CD4-positive, alpha-beta T cell (primary cell): ENCODE measurements at regions not wholly inside any gene's neighbourhood (a gene's known extent, or its start where the extent isn't known, plus 50 kb on each side); places are given as distances from the start of the nearest gene placed in this dataset.

Experiments used
- ATAC-seq: fragments of 200-7000 bp; cut with Tn5 transposase; one replicate; pipeline ENCODE4 v1.10.0; 2022; ENCODE audit warnings: mild to moderate bottlenecking; ENCODE audit not compliant: poor library complexity
- CTCF ChIA-PET: fragments of 350-600 bp; sonication (Branson Sonifier 250); formaldehyde crosslinking; loops from one replicate; lab custom pipeline; 2021; ENCODE audit warnings: antibody characterized with exemption, inconsistent platforms; lab: Charles Lee
- POLR2A ChIA-PET: fragments of 350-600 bp; sonication (Branson Sonifier 250); formaldehyde crosslinking; loops from one replicate; lab custom pipeline; 2021; ENCODE audit warnings: antibody characterized with exemption, inconsistent platforms; lab: Charles Lee
- DNase-seq, 14 experiments: peaks; one replicate each; pipeline ENCODE4 v3.0.0-alpha.2; 2013 to 2020; ENCODE audit warnings: mixed read lengths in 2 of 14
- H3K27ac ChIP-seq, 2 donors: one replicate each; pipeline versions ENCODE4 v1.5.1 to v1.7.0; 2013; ENCODE audit warnings: low read length in 2 of 2, low read depth in 1 of 2, mild to moderate bottlenecking in 1 of 2
- H3K27me3 ChIP-seq, 2 experiments: 1 replicate in 1 of 2; 2 replicates in 1 of 2; pipeline versions ENCODE4 v1.6.1 to v1.7.0; 2013; ENCODE audit warnings: low read length in 2 of 2, control low read depth in 1 of 2, mild to moderate bottlenecking in 1 of 2, moderate library complexity in 1 of 2; ENCODE audit not compliant: insufficient read depth in 2 of 2, control insufficient read depth in 1 of 2
- H3K36me3 ChIP-seq: one replicate; pipeline ENCODE4 v1.6.1; 2013; ENCODE audit warnings: low read length, control low read depth; ENCODE audit not compliant: insufficient read depth
- H3K4me1 ChIP-seq: one replicate; pipeline ENCODE4 v1.6.1; 2013; ENCODE audit warnings: low read length, control low read depth; ENCODE audit not compliant: insufficient read depth
- H3K4me3 ChIP-seq: one replicate; pipeline ENCODE4 v1.5.1; 2013; ENCODE audit warnings: mild to moderate bottlenecking, low read length, moderate library complexity
- H3K9me3 ChIP-seq, 2 experiments: 1 replicate in 1 of 2; 2 replicates in 1 of 2; pipeline versions ENCODE4 v1.6.1 to v1.7.0; 2013; ENCODE audit warnings: low read length in 2 of 2, mild to moderate bottlenecking in 2 of 2, control low read depth in 1 of 2, moderate library complexity in 1 of 2; ENCODE audit not compliant: control insufficient read depth in 1 of 2, insufficient read depth in 1 of 2
- H3K27ac Mint-ChIP-seq: one replicate; pipeline ENCODE4 v1.8.0; 2020; ENCODE audit warnings: mixed read lengths
- H3K27me3 Mint-ChIP-seq: one replicate; pipeline ENCODE4 v1.8.0; 2021; ENCODE audit warnings: mixed read lengths
- H3K36me3 Mint-ChIP-seq: one replicate; pipeline ENCODE4 v1.8.0; 2021; ENCODE audit warnings: low read depth, mixed read lengths
- H3K4me1 Mint-ChIP-seq: one replicate; pipeline ENCODE4 v1.8.0; 2021; ENCODE audit warnings: low read depth, mixed read lengths
- H3K4me3 Mint-ChIP-seq: one replicate; pipeline ENCODE4 v1.8.0; 2020; ENCODE audit warnings: mild to moderate bottlenecking, mixed read lengths
- H3K9me3 Mint-ChIP-seq: one replicate; pipeline ENCODE4 v1.8.0; 2020; ENCODE audit warnings: mixed read lengths
- CTCF ChIP-seq: fragments of 200-600 bp; IDR thresholded peaks from one replicate; pipeline ENCODE4 v1.8.0; 2022; ENCODE audit warnings: antibody characterized with exemption, mild to moderate bottlenecking
- intact Hi-C, 2 experiments: fragments of 100-400 bp; cut with DNase I in 1 of 2; cut with micrococcal nuclease in 1 of 2; formaldehyde crosslinking; loops; one replicate each; pipeline versions ENCODE4 v1.15.1 to v1.9.0; 2023 to 2025; cut with DNase I, micrococcal nuclease

DNA sequence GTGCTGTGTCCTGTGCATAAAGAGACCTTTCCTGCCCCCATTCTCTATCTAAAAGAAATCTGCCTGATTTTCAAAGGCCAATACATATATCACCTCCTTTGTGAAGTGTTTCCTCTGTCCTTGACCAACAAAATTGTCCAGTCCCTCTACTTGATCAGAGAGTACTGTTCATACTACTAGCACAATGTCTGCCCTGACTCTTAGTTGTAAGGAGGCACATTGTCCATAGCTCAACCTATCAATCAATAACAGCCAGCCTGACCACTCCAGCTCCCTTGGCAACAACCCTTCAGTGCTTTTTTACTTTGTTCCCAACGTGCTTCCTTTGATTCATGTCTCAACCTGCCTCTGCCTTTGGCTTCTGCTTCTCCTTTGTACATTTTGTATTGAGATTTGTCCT is 398.9 kb downstream of the TRIB2 start:
- Histone ChIP-seq H3K4me3 (no peak overlapping the region), H3K9me3 (no peaks in the 10 kb centered on the region), H3K27me3 (no peaks in the 10 kb centered on the region), H3K27ac (no peak overlapping the region), H3K36me3 (no peaks in the 10 kb centered on the region), H3K4me1 (no peaks in the 10 kb centered on the region)
- no peak overlapping the region for H3K27ac Mint-ChIP-seq
- no peak overlapping the region for H3K4me3 Mint-ChIP-seq
- DNase-seq (no peak), ATAC-seq (no peak)
- intact Hi-C loops: no loop called here
- CTCF ChIA-PET: no interaction called here
- TF ChIP-seq CTCF: no peak
- POLR2A ChIA-PET: no interaction called here
- no peaks in the 10 kb centered on the region for H3K9me3 Mint-ChIP-seq
- H3K36me3 Mint-ChIP-seq: no peaks in the 10 kb centered on the region
- H3K27me3 Mint-ChIP-seq: peaks cover 13% of the 10 kb centered on the region
- H3K4me1 Mint-ChIP-seq: no peaks in the 10 kb centered on the region

GRCh38 chr2:13121096-13121495 is 404.4 kb downstream of the TRIB2 start:
- Histone ChIP-seq H3K27me3 (peaks cover 0 to 3% of the 10 kb centered on the region in 2 experiments), H3K36me3 (no peaks in the 10 kb centered on the region), H3K4me3 (no peak overlapping the region), H3K27ac (no peak overlapping the region), H3K9me3 (no peaks in the 10 kb centered on the region), H3K4me1 (no peaks in the 10 kb centered on the region)
- H3K9me3 Mint-ChIP-seq: no peaks in the 10 kb centered on the region
- H3K27ac Mint-ChIP-seq: no peak overlapping the region
- CTCF ChIA-PET: no interaction called here
- intact Hi-C loops: no loop called here
- no peaks in the 10 kb centered on the region for H3K4me1 Mint-ChIP-seq
- POLR2A ChIA-PET: no interaction called here
- peaks cover 11% of the 10 kb centered on the region for H3K27me3 Mint-ChIP-seq
- ATAC-seq (no peak), DNase-seq (no peak)
- TF ChIP-seq CTCF: no peak
- H3K36me3 Mint-ChIP-seq: no peaks in the 10 kb centered on the region
- H3K4me3 Mint-ChIP-seq: no peak overlapping the region

GRCh38 chr2:13128139-13128538 is 411.4 kb downstream of the TRIB2 start:
- peaks cover 18% of the 10 kb centered on the region for H3K27me3 Mint-ChIP-seq
- POLR2A ChIA-PET: no interaction called here

More at GRCh38 chr2:13128139-13128538, 411.4 kb downstream of the TRIB2 start:
- Mint-ChIP-seq H3K27ac (no peak overlapping the region), H3K36me3 (no peaks in the 10 kb centered on the region), H3K9me3 (no peaks in the 10 kb centered on the region), H3K4me1 (no peaks in the 10 kb centered on the region), H3K4me3 (no peak overlapping the region)
- intact Hi-C loops: no loop called here
- Histone ChIP-seq H3K27ac (no peak overlapping the region), H3K4me3 (no peak overlapping the region), H3K27me3 (peaks cover 0 to 3% of the 10 kb centered on the region in 2 experiments), H3K9me3 (no peaks in the 10 kb centered on the region), H3K36me3 (no peaks in the 10 kb centered on the region), H3K4me1 (no peaks in the 10 kb centered on the region)
- CTCF ChIA-PET: interaction anchor here (0.6 kb wide), 1 partner anchor 84 kb away, joined by 3 read pairs; no protein-coding TSS in a partner anchor
- no peak for ATAC-seq
- DNase-seq: no peak
- no peak for TF ChIP-seq CTCF
